WTC11 (cell line): ENCODE measurements at regions not wholly inside any gene's neighbourhood (a gene's known extent, or its start where the extent isn't known, plus 50 kb on each side); places are given as distances from the start of the nearest gene placed in this dataset.

Experiments used
- ATAC-seq: fragments of 200-7000 bp; cut with Tn5 transposase; 2 replicates; pipeline ENCODE4 v1.10.0; 2021; ENCODE audit warnings: mild to moderate bottlenecking, moderate library complexity
- CTCF ChIA-PET: fragments of 300-600 bp; sonication (Branson Sonifier 250); formaldehyde crosslinking; loops from one replicate; lab custom pipeline; 2021; ENCODE audit warnings: antibody characterized with exemption; lab: Charles Lee
- POLR2A ChIA-PET: fragments of 350-600 bp; sonication (Branson Sonifier 250); formaldehyde crosslinking; loops from one replicate; lab custom pipeline; 2021; ENCODE audit warnings: antibody characterized with exemption; lab: Charles Lee
- DNase-seq: peaks from one replicate; pipeline ENCODE4 v3.0.0; 2021; ENCODE audit warnings: low spot score
- H3K27ac Mint-ChIP-seq: 2 replicates; pipeline ENCODE4 v1.8.0; 2021; ENCODE audit warnings: mixed read lengths
- H3K27me3 Mint-ChIP-seq: 2 replicates; pipeline ENCODE4 v1.8.0; 2021; ENCODE audit warnings: low read depth, mild to moderate bottlenecking, moderate library complexity, mixed read lengths
- H3K36me3 Mint-ChIP-seq: 2 replicates; pipeline ENCODE4 v1.8.0; 2021; ENCODE audit warnings: mixed read lengths
- H3K4me1 Mint-ChIP-seq: 2 replicates; pipeline ENCODE4 v1.8.0; 2022; ENCODE audit warnings: mixed read lengths
- H3K4me3 Mint-ChIP-seq: 2 replicates; pipeline ENCODE4 v1.8.0; 2021; ENCODE audit warnings: mild to moderate bottlenecking, moderate library complexity, mixed read lengths
- H3K9me3 Mint-ChIP-seq: 2 replicates; pipeline ENCODE4 v1.8.0; 2021; ENCODE audit warnings: mixed read lengths
- CBFB ChIP-seq: sonication (generic); formaldehyde crosslinking; IDR thresholded peaks from 2 replicates; pipeline ENCODE4 v1.8.1; 2022; ENCODE audit warnings: mild to moderate bottlenecking, low read depth, missing genetic modification reagents
- CREB1 ChIP-seq: sonication (generic); formaldehyde crosslinking; IDR thresholded peaks from 2 replicates; pipeline ENCODE4 v1.8.0; 2023; ENCODE audit warnings: mild to moderate bottlenecking, missing genetic modification reagents
- CREM ChIP-seq: sonication (generic); formaldehyde crosslinking; IDR thresholded peaks from 2 replicates; pipeline ENCODE4 v1.8.1; 2022; ENCODE audit warnings: mild to moderate bottlenecking, missing genetic modification reagents, moderate library complexity
- CTCF ChIP-seq: fragments of 200-600 bp; IDR thresholded peaks from 2 replicates; pipeline ENCODE4 v1.8.0; 2022; ENCODE audit warnings: antibody characterized with exemption
- E2F1 ChIP-seq: sonication (generic); formaldehyde crosslinking; IDR thresholded peaks from 2 replicates; pipeline ENCODE4 v1.8.0; 2022; ENCODE audit warnings: mild to moderate bottlenecking, missing genetic modification reagents
- E2F5 ChIP-seq: sonication (generic); formaldehyde crosslinking; IDR thresholded peaks from 2 replicates; pipeline ENCODE4 v1.8.1; 2022; ENCODE audit warnings: mild to moderate bottlenecking, moderate library complexity, missing genetic modification reagents
- FOXJ3 ChIP-seq: sonication (generic); formaldehyde crosslinking; IDR thresholded peaks from 2 replicates; pipeline ENCODE4 v1.9.0; 2021; ENCODE audit warnings: missing genetic modification reagents, mild to moderate bottlenecking, borderline replicate concordance
- GABPB1 ChIP-seq: sonication (generic); formaldehyde crosslinking; IDR thresholded peaks from 2 replicates; pipeline ENCODE4 v1.8.1; 2023; ENCODE audit warnings: mild to moderate bottlenecking, missing genetic modification reagents
- JUN ChIP-seq: sonication (generic); formaldehyde crosslinking; IDR thresholded peaks from 2 replicates; pipeline ENCODE4 v1.8.0; 2023; ENCODE audit warnings: mild to moderate bottlenecking, missing genetic modification reagents
- MXD4 ChIP-seq: fragments of 250-450 bp; sonication (Bioruptor Pico); IDR thresholded peaks from 2 replicates; pipeline ENCODE4 v1.8.0; 2021; ENCODE audit warnings: mild to moderate bottlenecking, moderate library complexity, borderline replicate concordance
- NR3C1 ChIP-seq: sonication (generic); formaldehyde crosslinking; conservative IDR thresholded peaks from 2 replicates; pipeline ENCODE4 v1.8.1; 2023; ENCODE audit warnings: low read depth, mild to moderate bottlenecking, missing genetic modification reagents
- USF1 ChIP-seq: sonication (generic); formaldehyde crosslinking; IDR thresholded peaks from 2 replicates; pipeline ENCODE4 v1.8.0; 2022; ENCODE audit warnings: mild to moderate bottlenecking, missing genetic modification reagents
- ZNF121 ChIP-seq: sonication (generic); formaldehyde crosslinking; IDR thresholded peaks from 2 replicates; pipeline ENCODE4 v1.8.0; 2023; ENCODE audit warnings: missing genetic modification reagents
- ZNF263 ChIP-seq: sonication (generic); formaldehyde crosslinking; IDR thresholded peaks from 2 replicates; pipeline ENCODE4 v1.8.1; 2022; ENCODE audit warnings: low read depth, mild to moderate bottlenecking, moderate library complexity, missing genetic modification reagents
- ZNF317 ChIP-seq: sonication (generic); formaldehyde crosslinking; IDR thresholded peaks from 2 replicates; pipeline ENCODE4 v1.8.1; 2023; ENCODE audit warnings: low read depth, mild to moderate bottlenecking, moderate library complexity, missing genetic modification reagents, borderline replicate concordance
- ZNF396 ChIP-seq: fragments of 250-450 bp; sonication (Bioruptor Pico); IDR thresholded peaks from 2 replicates; pipeline ENCODE4 v1.8.0; 2021; ENCODE audit warnings: mild to moderate bottlenecking, moderate library complexity, borderline replicate concordance
- TF ChIP-seq, protein P1 (sequence below): sonication (generic); formaldehyde crosslinking; IDR thresholded peaks from 2 replicates; pipeline ENCODE4 v1.8.1; 2023; ENCODE audit warnings: mild to moderate bottlenecking, missing genetic modification reagents, moderate library complexity
- TF ChIP-seq, protein P2 (sequence below): fragments of 250-450 bp; sonication (Bioruptor Pico); IDR thresholded peaks from 2 replicates; pipeline ENCODE4 v1.9.0; 2021; ENCODE audit warnings: mild to moderate bottlenecking

- H3K27ac Mint-ChIP-seq: no peak overlapping the region
- POLR2A ChIA-PET: no interaction called here
- H3K4me3 Mint-ChIP-seq: no peak overlapping the region
- H3K4me1 Mint-ChIP-seq: peaks cover 10% of the 10 kb centered on the region
- no peaks in the 10 kb centered on the region; the same call in 1 of the 2 replicates for H3K27me3 Mint-ChIP-seq
- CTCF ChIA-PET: no interaction called here
- no peak for DNase-seq
- TF ChIP-seq, protein P1, sequence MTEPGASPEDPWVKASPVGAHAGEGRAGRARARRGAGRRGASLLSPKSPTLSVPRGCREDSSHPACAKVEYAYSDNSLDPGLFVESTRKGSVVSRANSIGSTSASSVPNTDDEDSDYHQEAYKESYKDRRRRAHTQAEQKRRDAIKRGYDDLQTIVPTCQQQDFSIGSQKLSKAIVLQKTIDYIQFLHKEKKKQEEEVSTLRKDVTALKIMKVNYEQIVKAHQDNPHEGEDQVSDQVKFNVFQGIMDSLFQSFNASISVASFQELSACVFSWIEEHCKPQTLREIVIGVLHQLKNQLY (CRISPR knock-in tag): no peak
- TF ChIP-seq USF1 (no peak), ZNF121 (no peak), GABPB1 (CRISPR knock-in tag) (no peak), ZNF396 (CRISPR knock-in tag) (no peak), FOXJ3 (CRISPR knock-in tag) (no peak), JUN (CRISPR knock-in tag) (no peak), CREM (CRISPR knock-in tag) (no peak)
- TF ChIP-seq, all 79 proteins: peak for 0
- ATAC-seq: no peak
- no peaks in the 10 kb centered on the region for H3K36me3 Mint-ChIP-seq
- no peaks in the 10 kb centered on the region for H3K9me3 Mint-ChIP-seq
These were observed 183.7 kb upstream of the PMEPA1 start for GRCh38 chr20:57893366-57893999.

DNA sequence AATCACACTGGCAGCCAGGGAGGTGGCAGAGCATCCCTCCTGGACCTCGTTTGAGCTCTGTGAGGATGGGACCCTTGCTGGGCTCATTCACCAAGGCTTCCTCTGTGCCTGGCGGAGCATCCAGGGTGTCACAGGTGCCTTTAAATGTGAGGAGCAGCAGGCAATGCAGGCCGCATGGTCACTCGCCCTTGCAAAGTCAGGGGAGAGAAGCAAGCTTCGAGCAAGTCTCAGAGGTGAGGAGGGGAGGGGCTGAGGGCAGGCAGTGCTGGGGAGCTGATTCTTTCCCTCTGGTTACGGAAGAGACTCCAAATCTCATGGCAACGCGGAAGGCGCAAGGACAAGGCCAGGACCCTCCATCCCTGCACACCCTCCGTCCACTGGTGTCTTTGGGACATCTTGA, 182.7 kb upstream of the PMEPA1 start:
- DNase-seq: no peak
- Mint-ChIP-seq H3K9me3 (peaks cover 3% of the 10 kb centered on the region; the same call in 1 of the 2 replicates), H3K4me3 (no peak overlapping the region), H3K27me3 (no peaks in the 10 kb centered on the region; the same call in 1 of the 2 replicates), H3K4me1 (peaks cover 10% of the 10 kb centered on the region), H3K27ac (0 out of 2 replicates have a peak overlapping the region, but pooled peaks have one; percentile 19), H3K36me3 (no peaks in the 10 kb centered on the region)
- ChIA-PET CTCF (no interaction called here), POLR2A (interaction anchor here (1.2 kb wide), 1 partner anchor 14 kb away, joined by 3 read pairs; no protein-coding TSS in a partner anchor)
- peak; percentile 41 for ATAC-seq
- TF ChIP-seq E2F1: no peak

GRCh38 chr20:57891014-57891413, 181.2 kb upstream of the PMEPA1 start:
- Mint-ChIP-seq H3K4me1 (peaks cover 10% of the 10 kb centered on the region), H3K9me3 (peaks cover 13% of the 10 kb centered on the region; the same call in 1 of the 2 replicates), H3K36me3 (no peaks in the 10 kb centered on the region), H3K4me3 (no peak overlapping the region), H3K27ac (no peak overlapping the region), H3K27me3 (no peaks in the 10 kb centered on the region; the same call in 1 of the 2 replicates)
- CTCF ChIA-PET: interaction anchor here (1.5 kb wide), 1 partner anchor 368 kb away, joined by 3 read pairs; no protein-coding TSS in a partner anchor
- TF ChIP-seq CBFB (CRISPR knock-in tag) (no peak), ZNF317 (CRISPR knock-in tag) (no peak), CREB1 (no peak), MXD4 (CRISPR knock-in tag) (no peak), CTCF (no peak), NR3C1 (CRISPR knock-in tag) (no peak), ZNF263 (CRISPR knock-in tag) (no peak), E2F5 (CRISPR knock-in tag) (no peak)
- TF ChIP-seq, protein P2, sequence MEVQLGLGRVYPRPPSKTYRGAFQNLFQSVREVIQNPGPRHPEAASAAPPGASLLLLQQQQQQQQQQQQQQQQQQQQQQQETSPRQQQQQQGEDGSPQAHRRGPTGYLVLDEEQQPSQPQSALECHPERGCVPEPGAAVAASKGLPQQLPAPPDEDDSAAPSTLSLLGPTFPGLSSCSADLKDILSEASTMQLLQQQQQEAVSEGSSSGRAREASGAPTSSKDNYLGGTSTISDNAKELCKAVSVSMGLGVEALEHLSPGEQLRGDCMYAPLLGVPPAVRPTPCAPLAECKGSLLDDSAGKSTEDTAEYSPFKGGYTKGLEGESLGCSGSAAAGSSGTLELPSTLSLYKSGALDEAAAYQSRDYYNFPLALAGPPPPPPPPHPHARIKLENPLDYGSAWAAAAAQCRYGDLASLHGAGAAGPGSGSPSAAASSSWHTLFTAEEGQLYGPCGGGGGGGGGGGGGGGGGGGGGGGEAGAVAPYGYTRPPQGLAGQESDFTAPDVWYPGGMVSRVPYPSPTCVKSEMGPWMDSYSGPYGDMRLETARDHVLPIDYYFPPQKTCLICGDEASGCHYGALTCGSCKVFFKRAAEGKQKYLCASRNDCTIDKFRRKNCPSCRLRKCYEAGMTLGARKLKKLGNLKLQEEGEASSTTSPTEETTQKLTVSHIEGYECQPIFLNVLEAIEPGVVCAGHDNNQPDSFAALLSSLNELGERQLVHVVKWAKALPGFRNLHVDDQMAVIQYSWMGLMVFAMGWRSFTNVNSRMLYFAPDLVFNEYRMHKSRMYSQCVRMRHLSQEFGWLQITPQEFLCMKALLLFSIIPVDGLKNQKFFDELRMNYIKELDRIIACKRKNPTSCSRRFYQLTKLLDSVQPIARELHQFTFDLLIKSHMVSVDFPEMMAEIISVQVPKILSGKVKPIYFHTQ (CRISPR knock-in tag): no peak
- DNase-seq (no peak), ATAC-seq (no peak)
- POLR2A ChIA-PET: no interaction called here
